NCI-H510A (cell line): ENCODE measurements at regions not wholly inside any gene's neighbourhood (a gene's known extent, or its start where the extent isn't known, plus 50 kb on each side); places are given as distances from the start of the nearest gene placed in this dataset.

Source experiments
- DNase-seq: peaks from one replicate; lab custom pipeline; 2025; lab: John Stamatoyannopoulos, UW

GRCh38 chr13:50358231-50359040, 343.2 kb downstream of the KCNRG start:
- no peak for DNase-seq

GRCh38 chr13:50359041-50359367, 343.8 kb downstream of the KCNRG start:
- DNase-seq: no peak

- DNase-seq: no peak
These were observed 344.5 kb downstream of the KCNRG start for GRCh38 chr13:50359779-50360178.

GRCh38 chr13:50360637-50361036, 345.4 kb downstream of the KCNRG start:
- no peak for DNase-seq

- DNase-seq: no peak
These were observed 346.0 kb downstream of the KCNRG start for GRCh38 chr13:50361282-50361681.

GRCh38 chr13:50365408-50366391, 350.5 kb downstream of the KCNRG start:
- DNase-seq: no peak

GRCh38 chr13:50366488-50367174, 351.4 kb downstream of the KCNRG start:
- DNase-seq: no peak

- DNase-seq: no peak
These were observed 354.4 kb downstream of the KCNRG start for GRCh38 chr13:50369646-50370045.

- no peak for DNase-seq
These were observed 355.2 kb downstream of the KCNRG start for GRCh38 chr13:50370303-50370950.

GRCh38 chr13:50374517-50374916, 359.3 kb downstream of the KCNRG start:
- no peak for DNase-seq

- no peak for DNase-seq
These were observed 360.5 kb downstream of the KCNRG start for GRCh38 chr13:50375792-50376191.

- no peak for DNase-seq
These were observed 361.8 kb downstream of the KCNRG start for GRCh38 chr13:50376895-50377575.

GRCh38 chr13:50377726-50378270, 362.6 kb downstream of the KCNRG start:
- DNase-seq: no peak

GRCh38 chr13:50378509-50379044, 363.3 kb downstream of the KCNRG start:
- DNase-seq: no peak

- DNase-seq: no peak
These were observed 364.3 kb downstream of the KCNRG start for GRCh38 chr13:50379584-50379983.

- DNase-seq: no peak
These were observed 365.7 kb downstream of the KCNRG start for GRCh38 chr13:50380905-50381304.

- DNase-seq: no peak
These were observed 367.3 kb downstream of the KCNRG start for GRCh38 chr13:50382511-50382910.

GRCh38 chr13:50382951-50383350, 367.7 kb downstream of the KCNRG start:
- DNase-seq: no peak

GRCh38 chr13:50384724-50385123, 369.5 kb downstream of the KCNRG start:
- DNase-seq: no peak

- no peak for DNase-seq
These were observed 371.4 kb downstream of the KCNRG start for GRCh38 chr13:50386541-50387050.
